Neural crest cell (in vitro differentiated cells): ENCODE measurements at regions not wholly inside any gene's neighbourhood (a gene's known extent, or its start where the extent isn't known, plus 50 kb on each side); places are given as distances from the start of the nearest gene placed in this dataset.

ENCODE experiments used
- DNase-seq: peaks from one replicate; pipeline ENCODE4 v3.0.0; 2021; ENCODE audit warnings: low read depth, mixed read lengths, low spot score
- H3K27ac Mint-ChIP-seq: one replicate; pipeline ENCODE4 v1.8.0; 2021; ENCODE audit warnings: mild to moderate bottlenecking, mixed read lengths; ENCODE audit not compliant: unreplicated experiment
- H3K27me3 Mint-ChIP-seq: 2 replicates; pipeline ENCODE4 v1.8.0; 2021; ENCODE audit warnings: low read depth, mild to moderate bottlenecking, mixed read lengths
- H3K36me3 Mint-ChIP-seq: 2 replicates; pipeline ENCODE4 v1.8.0; 2021; ENCODE audit warnings: low read depth, mild to moderate bottlenecking, mixed read lengths
- H3K4me1 Mint-ChIP-seq: 2 replicates; pipeline ENCODE4 v1.8.0; 2021; ENCODE audit warnings: mixed read lengths
- H3K4me3 Mint-ChIP-seq: one replicate; pipeline ENCODE4 v1.8.0; 2021; ENCODE audit warnings: mild to moderate bottlenecking, mixed read lengths
- H3K9me3 Mint-ChIP-seq: 2 replicates; pipeline ENCODE4 v1.8.0; 2021; ENCODE audit warnings: mixed read lengths
- CTCF ChIP-seq: fragments of 200-600 bp; sonication (generic); conservative IDR thresholded peaks from 2 replicates; pipeline ENCODE4 v1.5.0; 2021; ENCODE audit warnings: antibody characterized with exemption, mild to moderate bottlenecking

- no peak for TF ChIP-seq CTCF
- Mint-ChIP-seq H3K4me1 (peaks cover 7% of the 10 kb centered on the region), H3K36me3 (no peaks in the 10 kb centered on the region)
These were observed 680.1 kb upstream of the PTBP2 start for GRCh38 chr1:96041470-96041869.

GRCh38 chr1:96048572-96049212 lies 672.9 kb upstream of the PTBP2 start:
- H3K27me3 Mint-ChIP-seq, result no peaks in the 10 kb centered on the region
- H3K27ac Mint-ChIP-seq, result no peak overlapping the region
- H3K9me3 Mint-ChIP-seq, result peaks cover 2% of the 10 kb centered on the region
- no peak overlapping the region for H3K4me3 Mint-ChIP-seq
- no peaks in the 10 kb centered on the region for H3K36me3 Mint-ChIP-seq
- no peak for TF ChIP-seq CTCF
- peaks cover 7% of the 10 kb centered on the region for H3K4me1 Mint-ChIP-seq
- DNase-seq, result no peak

More at GRCh38 chr1:96041470-96041869, 680.1 kb upstream of the PTBP2 start:
- Mint-ChIP-seq H3K27ac (no peak overlapping the region), H3K9me3 (no peaks in the 10 kb centered on the region), H3K27me3 (no peaks in the 10 kb centered on the region), H3K4me3 (no peak overlapping the region)
- DNase-seq, result no peak

GRCh38 chr1:96049759-96050409 lies 671.7 kb upstream of the PTBP2 start:
- H3K27me3 Mint-ChIP-seq, result no peaks in the 10 kb centered on the region

GRCh38 chr1:96059276-96059675 lies 662.3 kb upstream of the PTBP2 start:
- no peak for TF ChIP-seq CTCF
- peaks cover 7% of the 10 kb centered on the region for H3K36me3 Mint-ChIP-seq
- no peaks in the 10 kb centered on the region for H3K27me3 Mint-ChIP-seq
- H3K4me3 Mint-ChIP-seq, result no peak overlapping the region
- peaks cover 12% of the 10 kb centered on the region for H3K9me3 Mint-ChIP-seq
- H3K4me1 Mint-ChIP-seq, result no peaks in the 10 kb centered on the region
- no peak overlapping the region for H3K27ac Mint-ChIP-seq
- no peak for DNase-seq

More at GRCh38 chr1:96049759-96050409, 671.7 kb upstream of the PTBP2 start:
- no peak for DNase-seq
- Mint-ChIP-seq H3K9me3 (peaks cover 7% of the 10 kb centered on the region), H3K36me3 (no peaks in the 10 kb centered on the region), H3K27ac (no peak overlapping the region), H3K4me1 (peaks cover 5% of the 10 kb centered on the region), H3K4me3 (no peak overlapping the region)
- no peak for TF ChIP-seq CTCF

GRCh38 chr1:96059736-96060135 lies 661.8 kb upstream of the PTBP2 start:
- no peaks in the 10 kb centered on the region for H3K27me3 Mint-ChIP-seq
- H3K36me3 Mint-ChIP-seq, result peaks cover 7% of the 10 kb centered on the region
- no peak for DNase-seq
- no peaks in the 10 kb centered on the region for H3K4me1 Mint-ChIP-seq
- H3K4me3 Mint-ChIP-seq, result no peak overlapping the region
- no peak for TF ChIP-seq CTCF
- H3K9me3 Mint-ChIP-seq, result peaks cover 8% of the 10 kb centered on the region
- H3K27ac Mint-ChIP-seq, result no peak overlapping the region
